HG03280 (cell line): ENCODE measurements at regions not wholly inside any gene's neighbourhood (a gene's known extent, or its start where the extent isn't known, plus 50 kb on each side); places are given as distances from the start of the nearest gene placed in this dataset.

Experiments used
- ATAC-seq: cut with Tn5 transposase; IDR thresholded peaks from one replicate; pipeline ENCODE4 v1.9.1; 2021; ENCODE audit warnings: mild to moderate bottlenecking, moderate library complexity; ENCODE audit not compliant: unreplicated experiment

- no peak for ATAC-seq
These were observed 192.3 kb upstream of the GDNF start for GRCh38 chr5:38032149-38032548.

- no peak for ATAC-seq
These were observed 191.5 kb upstream of the GDNF start for GRCh38 chr5:38031304-38031703.

DNA sequence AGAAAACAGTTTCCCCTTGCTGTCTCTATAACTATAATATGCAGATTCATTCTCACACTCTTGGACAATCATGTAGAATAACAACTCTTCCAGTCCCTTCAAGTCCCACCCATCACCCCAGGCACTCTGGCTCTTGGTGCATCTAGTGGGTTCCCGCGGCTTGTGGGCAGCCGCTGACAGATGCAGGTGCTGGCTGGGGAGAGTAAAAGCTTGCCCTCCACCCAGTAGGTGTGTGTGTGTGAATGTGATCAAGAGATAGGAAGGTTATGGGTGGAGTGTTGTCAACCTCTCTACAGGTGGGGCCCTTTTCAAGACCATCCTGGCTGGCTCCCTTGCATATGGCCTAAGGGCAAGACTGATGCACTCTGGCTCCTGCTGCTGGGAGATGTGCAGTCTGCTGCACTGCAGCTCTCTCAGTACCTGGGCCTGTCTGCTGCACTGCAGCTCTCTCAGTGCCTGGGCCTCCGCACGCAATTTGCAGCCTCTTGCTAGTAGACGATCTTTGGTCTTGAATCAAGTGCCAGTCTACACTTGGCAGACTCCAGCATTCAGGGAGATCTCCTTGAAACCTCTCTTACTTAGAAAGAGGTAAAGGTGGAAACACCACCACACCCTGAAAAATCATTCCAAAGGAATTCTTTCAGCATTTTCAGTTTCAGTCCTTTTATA, 189.7 kb upstream of the GDNF start:
- no peak for ATAC-seq

DNA sequence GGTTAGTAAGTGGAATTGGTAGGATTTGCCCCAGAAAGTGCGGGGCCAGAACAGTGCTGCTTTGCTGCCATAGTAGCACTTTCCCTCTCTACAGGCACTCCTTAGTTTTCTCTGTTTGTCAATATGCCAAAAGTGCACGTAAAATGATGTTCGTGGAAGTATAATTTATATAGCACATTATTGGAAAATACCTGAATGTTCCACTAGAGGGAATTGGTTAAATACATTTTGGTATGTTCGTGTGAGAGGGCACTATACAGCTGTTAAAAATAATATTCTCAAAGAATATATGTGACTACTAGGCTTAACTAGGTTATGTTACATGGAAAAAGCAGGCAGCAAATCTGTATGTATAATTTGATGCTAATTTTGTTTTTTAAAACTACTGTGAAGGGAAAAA, 184.0 kb upstream of the GDNF start:
- ATAC-seq = no peak

DNA sequence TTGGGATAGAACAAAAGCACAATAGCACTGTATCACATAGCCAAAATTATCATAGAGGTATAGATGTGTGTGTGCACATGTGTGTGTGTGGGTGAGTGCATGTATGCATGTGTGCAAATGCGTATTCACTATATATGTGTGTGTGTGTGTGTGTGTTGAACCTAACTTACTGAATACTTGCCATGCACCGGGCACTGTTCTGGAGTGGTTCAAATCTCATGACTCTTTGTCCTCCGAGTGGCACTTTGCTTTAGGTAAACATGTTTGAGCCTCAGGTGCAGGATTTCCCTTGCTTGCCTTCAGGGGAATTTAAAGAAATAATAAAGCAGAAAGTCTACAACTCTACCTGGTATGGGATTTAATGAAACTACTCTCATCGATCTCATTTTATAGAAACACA, 183.5 kb upstream of the GDNF start:
- ATAC-seq = no peak

GRCh38 chr5:38022631-38023030, 182.8 kb upstream of the GDNF start:
- ATAC-seq = no peak

GRCh38 chr5:38018016-38018415, 178.2 kb upstream of the GDNF start:
- no peak for ATAC-seq

- no peak for ATAC-seq
These were observed 173.3 kb upstream of the GDNF start for GRCh38 chr5:38013107-38013506.

GRCh38 chr5:38011668-38012188, 171.9 kb upstream of the GDNF start:
- ATAC-seq = no peak

- ATAC-seq = no peak
These were observed 170.0 kb upstream of the GDNF start for GRCh38 chr5:38009749-38010358.

GRCh38 chr5:38008198-38008597, 168.4 kb upstream of the GDNF start:
- ATAC-seq = no peak

- ATAC-seq = no peak
These were observed 159.8 kb upstream of the GDNF start for GRCh38 chr5:37999593-37999992.

- ATAC-seq = no peak
These were observed 157.1 kb upstream of the GDNF start for GRCh38 chr5:37996918-37997317.

- no peak for ATAC-seq
These were observed 154.9 kb upstream of the GDNF start for GRCh38 chr5:37994729-37995128.

DNA sequence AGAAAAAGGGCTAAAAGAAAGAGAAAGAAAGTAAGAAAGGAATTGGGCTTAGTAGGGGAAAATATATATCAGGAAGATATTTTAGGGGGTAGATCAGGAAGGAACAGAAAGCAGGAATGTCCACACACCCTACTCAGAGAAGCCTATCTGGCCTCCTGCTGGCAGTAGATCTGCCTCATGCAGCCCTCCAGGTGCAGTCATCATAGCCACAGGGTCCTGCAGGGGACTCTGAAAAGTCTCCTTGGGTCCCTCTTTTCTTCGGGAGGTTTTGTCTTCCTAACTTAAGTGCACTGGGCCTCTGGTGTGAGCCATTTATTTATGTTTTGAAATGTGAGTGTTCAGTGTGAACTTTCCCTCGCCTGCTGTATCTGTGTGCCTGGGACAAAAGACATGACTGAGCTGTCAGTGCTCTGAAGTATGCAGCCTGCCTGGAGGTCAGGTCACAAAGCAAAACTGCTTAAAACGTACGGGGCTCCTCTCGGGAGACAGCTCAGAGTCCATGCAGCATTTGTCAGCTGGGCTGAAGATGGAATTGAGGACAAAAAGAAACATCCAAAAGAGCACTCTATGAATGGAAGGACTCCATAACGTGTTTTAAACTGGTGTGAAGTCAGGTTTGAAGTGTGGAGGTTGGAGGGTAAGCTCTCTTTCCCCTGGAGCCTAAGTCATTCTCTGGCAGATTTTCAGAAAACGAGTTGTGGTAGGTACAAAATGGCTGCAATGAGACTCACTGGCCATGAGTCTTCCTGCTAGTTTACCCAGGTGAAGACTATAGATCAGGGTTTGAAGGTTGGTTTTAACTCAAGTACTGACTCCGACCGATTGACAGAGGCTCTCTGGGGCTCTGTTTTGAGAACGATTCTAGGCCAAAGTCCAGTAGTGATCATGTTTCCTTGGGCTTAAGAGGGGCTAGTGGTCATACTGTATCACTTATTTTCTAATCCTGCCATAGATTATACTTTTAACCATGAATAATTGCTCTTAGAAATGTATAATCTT, 151.8 kb upstream of the GDNF start:
- ATAC-seq = no peak

DNA sequence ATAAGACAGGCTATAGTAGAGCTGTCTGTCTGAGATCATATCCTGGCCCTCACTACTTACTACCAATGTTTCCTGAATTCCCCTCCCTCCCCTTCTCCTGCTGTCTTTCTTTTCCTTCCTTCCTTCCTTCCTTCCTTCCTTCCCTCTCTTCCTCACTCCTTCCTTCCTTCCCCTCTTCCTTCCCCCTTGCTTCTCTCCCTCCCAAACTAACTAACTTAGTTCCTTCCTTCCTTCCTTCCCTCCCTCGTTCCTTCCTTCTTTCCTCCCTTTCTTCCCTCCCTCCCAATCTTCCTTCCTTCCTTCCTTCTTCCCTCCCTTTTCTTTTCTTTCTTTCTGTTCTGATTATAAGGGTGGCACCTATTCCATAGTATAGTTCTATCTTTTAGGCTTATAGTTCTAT, 150.0 kb upstream of the GDNF start:
- ATAC-seq = no peak

DNA sequence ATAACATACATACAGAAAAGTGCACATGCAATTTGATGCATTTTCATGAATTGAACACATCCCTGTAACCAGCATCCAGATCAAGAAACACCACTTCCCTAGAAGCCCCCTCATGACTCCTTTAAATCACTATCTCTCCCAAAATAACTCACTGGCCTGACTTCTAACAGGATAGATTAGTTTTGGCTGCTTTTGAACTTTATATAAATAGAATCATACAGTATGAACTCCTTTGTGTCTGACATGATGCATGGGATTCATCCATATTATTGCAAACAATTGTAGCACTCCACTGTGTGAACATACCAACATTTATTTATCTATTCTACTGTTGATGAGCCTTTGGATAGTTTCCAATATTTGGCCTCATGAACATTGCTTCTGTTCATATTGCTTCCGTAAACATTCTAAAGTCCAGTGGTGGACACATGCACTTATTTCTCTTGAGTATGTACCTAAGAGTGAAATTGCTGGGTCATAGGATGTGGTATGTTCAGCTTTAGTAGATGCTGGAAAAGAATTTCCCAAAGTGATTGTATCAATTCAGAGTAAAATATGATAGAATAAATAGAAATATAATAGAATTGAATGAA, 148.7 kb upstream of the GDNF start:
- no peak for ATAC-seq

DNA sequence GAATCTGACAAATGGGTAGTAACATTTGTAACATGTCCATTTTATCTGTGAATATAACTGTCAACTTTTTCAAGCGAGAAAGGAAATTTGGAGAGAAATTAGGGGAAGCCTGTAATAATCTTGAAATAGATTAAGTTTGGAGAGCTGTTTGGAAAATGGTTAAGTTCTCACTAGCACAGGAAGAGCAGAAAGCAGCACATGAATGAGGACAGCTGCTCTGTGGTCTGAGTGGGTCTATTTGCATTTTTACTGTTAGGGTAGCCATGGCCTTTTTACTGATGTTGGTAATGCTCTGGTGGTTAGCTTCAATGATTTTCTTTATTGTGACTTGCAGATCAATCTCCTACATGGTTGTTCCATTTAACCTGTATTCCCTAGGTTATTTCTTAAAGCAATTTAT, 144.5 kb upstream of the GDNF start:
- ATAC-seq = no peak

DNA sequence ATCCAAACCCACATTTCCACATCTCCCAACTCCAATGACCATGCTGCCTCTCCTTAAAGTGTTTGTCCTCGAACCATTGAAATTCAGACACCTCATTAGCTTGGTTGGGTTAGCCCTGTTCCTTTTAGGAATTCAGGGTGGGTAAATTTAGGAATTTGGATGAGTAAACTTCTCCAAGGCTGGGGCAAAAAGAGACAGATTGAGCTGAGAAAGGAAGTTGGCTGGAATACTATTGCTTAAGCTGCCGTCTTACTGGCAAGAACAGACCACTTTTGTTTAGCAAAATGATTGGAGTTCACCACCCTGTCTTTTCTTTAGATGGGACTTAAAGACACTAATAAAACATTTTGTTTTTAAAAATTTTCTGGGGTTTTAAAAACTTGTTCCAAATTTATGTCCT, 143.6 kb upstream of the GDNF start:
- ATAC-seq = no peak

- no peak for ATAC-seq
These were observed 139.7 kb upstream of the GDNF start for GRCh38 chr5:37979559-37979958.

- no peak for ATAC-seq
These were observed 135.7 kb upstream of the GDNF start for GRCh38 chr5:37975531-37975930.
